T-helper 1 cell (primary cell): ENCODE measurements at regions not wholly inside any gene's neighbourhood (a gene's known extent, or its start where the extent isn't known, plus 50 kb on each side); places are given as distances from the start of the nearest gene placed in this dataset.
A peak's percentile ranks its signal among the peaks of the same experiment; 100 is the strongest.
"Not testable (repeated sequence)": the region's sequence is repeated elsewhere in the genome, so short reads cannot be mapped to it uniquely, and the experiment has no call there.

Experiments used
- DNase-seq, 5 donors: peaks; one replicate each; pipeline ENCODE4 v3.0.0-alpha.2; 2012 to 2020

- peak in 1 of 5 donors; percentile 38 for DNase-seq
Observed at GRCh38 chr7:121519548-121520521, 123.7 kb upstream of the FAM3C start.

GRCh38 chr7:121517591-121517990 lies 121.5 kb upstream of the FAM3C start:
- DNase-seq: no peak

GRCh38 chr7:121516821-121517220 lies 120.7 kb upstream of the FAM3C start:
- no peak for DNase-seq

GRCh38 chr7:121515630-121516401 lies 119.7 kb upstream of the FAM3C start:
- DNase-seq: no peak

- no peak for DNase-seq
Observed at GRCh38 chr7:121515229-121515628, 119.1 kb upstream of the FAM3C start.

GRCh38 chr7:121513105-121513504 lies 117.0 kb upstream of the FAM3C start:
- DNase-seq: no peak

GRCh38 chr7:121510858-121511482 lies 114.9 kb upstream of the FAM3C start:
- DNase-seq: no peak

- DNase-seq: peak in 1 of 5 donors; percentile 10
Observed at GRCh38 chr7:121510302-121510701, 114.2 kb upstream of the FAM3C start.

- no peak for DNase-seq
Observed at GRCh38 chr7:121505540-121506182, 109.6 kb upstream of the FAM3C start.

- DNase-seq: no peak
Observed at GRCh38 chr7:121505021-121505420, 108.9 kb upstream of the FAM3C start.

- no peak for DNase-seq
Observed at GRCh38 chr7:121504482-121504881, 108.4 kb upstream of the FAM3C start.

- no peak for DNase-seq
Observed at GRCh38 chr7:121503730-121504129, 107.6 kb upstream of the FAM3C start.

GRCh38 chr7:121503039-121503438 lies 106.9 kb upstream of the FAM3C start:
- DNase-seq: no peak

- no peak for DNase-seq
Observed at GRCh38 chr7:121501566-121501965, 105.5 kb upstream of the FAM3C start.

GRCh38 chr7:121500360-121501058 lies 104.4 kb upstream of the FAM3C start:
- DNase-seq: no peak

- peak in 1 of 5 donors; percentile 36 for DNase-seq
Observed at GRCh38 chr7:121499624-121500023, 103.5 kb upstream of the FAM3C start.

GRCh38 chr7:121498816-121499215 lies 102.7 kb upstream of the FAM3C start:
- no peak for DNase-seq

- DNase-seq: not testable (repeated sequence)
Observed at GRCh38 chr7:121497545-121497944, 101.4 kb upstream of the FAM3C start.

GRCh38 chr7:121494516-121494915 lies 98.4 kb upstream of the FAM3C start:
- no peak for DNase-seq

GRCh38 chr7:121493553-121493952 lies 97.4 kb upstream of the FAM3C start:
- DNase-seq: no peak

- no peak for DNase-seq
Observed at GRCh38 chr7:121490309-121490708, 94.2 kb upstream of the FAM3C start.

GRCh38 chr7:121489440-121489839 lies 93.3 kb upstream of the FAM3C start:
- DNase-seq: no peak
